SK-N-SH treated with all-trans-retinoic acid at 6 μM for 48 hours (cell line): ENCODE measurements at regions not wholly inside any gene's neighbourhood (a gene's known extent, or its start where the extent isn't known, plus 50 kb on each side); places are given as distances from the start of the nearest gene placed in this dataset.

Experiments
- ATAC-seq: fragments of 200-7000 bp; cut with Tn5 transposase; 3 replicates; pipeline ENCODE4 v1.9.1; 2020; ENCODE audit warnings: mild to moderate bottlenecking, moderate library complexity
- ARNTL ChIP-seq: fragments of 450-650 bp; formaldehyde crosslinking; IDR thresholded peaks from 2 replicates; pipeline ENCODE4 v1.5.0; 2020; ENCODE audit warnings: low read depth, mild to moderate bottlenecking, moderate library complexity, borderline replicate concordance
- BACH2 ChIP-seq: fragments of 250-450 bp; sonication (Bioruptor Pico); IDR thresholded peaks from 2 replicates; pipeline ENCODE4 v1.9.0; 2021; ENCODE audit warnings: mild to moderate bottlenecking, borderline replicate concordance
- CREB5 ChIP-seq: fragments of 250-450 bp; sonication (Bioruptor Pico); IDR thresholded peaks from 2 replicates; pipeline ENCODE4 v1.5.1; 2020; ENCODE audit warnings: low read depth, mild to moderate bottlenecking, moderate library complexity
- CSDC2 ChIP-seq: fragments of 250-450 bp; sonication (Bioruptor Pico); IDR thresholded peaks from 2 replicates; pipeline ENCODE4 v1.5.0; 2020; ENCODE audit warnings: mild to moderate bottlenecking, moderate library complexity
- CSRNP3 ChIP-seq: fragments of 250-450 bp; sonication (Bioruptor Pico); IDR thresholded peaks from 2 replicates; pipeline ENCODE4 v1.5.1; 2021; ENCODE audit warnings: mild to moderate bottlenecking, moderate library complexity
- ESRRG ChIP-seq: fragments of 250-450 bp; sonication (Bioruptor Pico); IDR thresholded peaks from 2 replicates; pipeline ENCODE4 v1.6.1; 2021; ENCODE audit warnings: mild to moderate bottlenecking
- GLIS3 ChIP-seq: fragments of 250-450 bp; sonication (Bioruptor Pico); IDR thresholded peaks from 2 replicates; pipeline ENCODE4 v1.5.0; 2020; ENCODE audit warnings: mild to moderate bottlenecking, moderate library complexity
- ISL1 ChIP-seq: fragments of 250-450 bp; sonication (Bioruptor Pico); IDR thresholded peaks from 2 replicates; pipeline ENCODE4 v2.1.2; 2022; ENCODE audit warnings: mild to moderate bottlenecking, moderate library complexity
- OSR1 ChIP-seq: fragments of 250-450 bp; sonication (Bioruptor Pico); IDR thresholded peaks from 2 replicates; pipeline ENCODE4 v1.8.0; 2022; ENCODE audit warnings: moderate library complexity, mild to moderate bottlenecking, inconsistent platforms
- PATZ1 ChIP-seq: fragments of 250-450 bp; sonication (Bioruptor Pico); IDR thresholded peaks from 2 replicates; pipeline ENCODE4 v1.8.0; 2020; ENCODE audit warnings: mild to moderate bottlenecking, moderate library complexity, borderline replicate concordance
- POU6F1 ChIP-seq: fragments of 250-450 bp; sonication (Bioruptor Pico); IDR thresholded peaks from 2 replicates; pipeline ENCODE4 v1.8.0; 2021; ENCODE audit warnings: low read depth, mild to moderate bottlenecking, moderate library complexity, borderline replicate concordance
- PPARA ChIP-seq: fragments of 250-450 bp; sonication (Bioruptor Pico); IDR thresholded peaks from 2 replicates; pipeline ENCODE4 v1.5.0; 2020; ENCODE audit warnings: mild to moderate bottlenecking, borderline replicate concordance
- RARB ChIP-seq: fragments of 250-450 bp; sonication (Bioruptor Pico); IDR thresholded peaks from 2 replicates; pipeline ENCODE4 v1.8.0; 2021; ENCODE audit warnings: mild to moderate bottlenecking, moderate library complexity
- SNAI2 ChIP-seq: fragments of 250-450 bp; sonication (Bioruptor Pico); IDR thresholded peaks from 2 replicates; pipeline ENCODE4 v1.5.0; 2020; ENCODE audit warnings: mild to moderate bottlenecking, moderate library complexity
- TCF4 ChIP-seq: fragments of 250-450 bp; sonication (Bioruptor Pico); IDR thresholded peaks from 2 replicates; pipeline ENCODE4 v1.8.0; 2021; ENCODE audit warnings: mild to moderate bottlenecking, moderate library complexity, borderline replicate concordance
- TOX ChIP-seq: fragments of 250-450 bp; sonication (Bioruptor Pico); IDR thresholded peaks from 2 replicates; pipeline ENCODE4 v1.8.0; 2021; ENCODE audit warnings: mild to moderate bottlenecking, moderate library complexity, borderline replicate concordance
- TSHZ2 ChIP-seq: fragments of 250-450 bp; sonication (Bioruptor Pico); IDR thresholded peaks from 2 replicates; pipeline ENCODE4 v1.5.0; 2020; ENCODE audit warnings: mild to moderate bottlenecking, moderate library complexity
- ZC3H10 ChIP-seq: fragments of 250-450 bp; sonication (Bioruptor Pico); IDR thresholded peaks from 2 replicates; pipeline ENCODE4 v1.5.1; 2021; ENCODE audit warnings: mild to moderate bottlenecking, moderate library complexity
- ZFP3 ChIP-seq: fragments of 250-450 bp; sonication (Bioruptor Pico); IDR thresholded peaks from 2 replicates; pipeline ENCODE4 v1.5.0; 2020; ENCODE audit warnings: mild to moderate bottlenecking, moderate library complexity
- ZFP30 ChIP-seq: fragments of 450-650 bp; formaldehyde crosslinking; IDR thresholded peaks from 2 replicates; pipeline ENCODE4 v1.5.0; 2022; ENCODE audit warnings: mild to moderate bottlenecking, moderate library complexity
- ZNF565 ChIP-seq: fragments of 450-650 bp; formaldehyde crosslinking; conservative IDR thresholded peaks from 2 replicates; pipeline ENCODE4 v1.5.0; 2020; ENCODE audit warnings: low read depth, mild to moderate bottlenecking, moderate library complexity
- ZNF8 ChIP-seq: fragments of 450-650 bp; formaldehyde crosslinking; IDR thresholded peaks from 2 replicates; pipeline ENCODE4 v1.5.0; 2020; ENCODE audit warnings: mild to moderate bottlenecking, moderate library complexity

- no peak for ATAC-seq
- no peak for TF ChIP-seq ARNTL
- no peak for TF ChIP-seq CREB5
- no peak for TF ChIP-seq SNAI2 (CRISPR knock-in tag)
- no peak for TF ChIP-seq CSRNP3 (CRISPR knock-in tag)
- TF ChIP-seq ZFP30 (CRISPR knock-in tag) = no peak
- TF ChIP-seq TOX (CRISPR knock-in tag) = no peak
- no peak for TF ChIP-seq OSR1 (CRISPR knock-in tag)
- TF ChIP-seq PPARA (CRISPR knock-in tag) = no peak
- no peak for TF ChIP-seq BACH2 (CRISPR knock-in tag)
- TF ChIP-seq ZFP3 (CRISPR knock-in tag) = no peak
- no peak for TF ChIP-seq RARB (CRISPR knock-in tag)
- TF ChIP-seq ZNF565 (CRISPR knock-in tag) = no peak
- no peak for TF ChIP-seq ISL1 (CRISPR knock-in tag)
- no peak for TF ChIP-seq ZNF8
- no peak for TF ChIP-seq POU6F1 (CRISPR knock-in tag)
- TF ChIP-seq GLIS3 (CRISPR knock-in tag) = no peak
- TF ChIP-seq CSDC2 (CRISPR knock-in tag) = no peak
- no peak for TF ChIP-seq ESRRG (CRISPR knock-in tag)
- no peak for TF ChIP-seq TSHZ2
Observed at GRCh38 chr19:28333909-28334308, 879.0 kb downstream of the UQCRFS1 start.

- TF ChIP-seq GLIS3 (CRISPR knock-in tag) (no peak), BACH2 (CRISPR knock-in tag) (no peak), TSHZ2 (no peak), ZC3H10 (CRISPR knock-in tag) (no peak), PATZ1 (CRISPR knock-in tag) (no peak), SNAI2 (CRISPR knock-in tag) (no peak), TCF4 (CRISPR knock-in tag) (no peak), ZNF8 (no peak), CREB5 (no peak), CSRNP3 (CRISPR knock-in tag) (no peak), ZNF565 (CRISPR knock-in tag) (no peak), ESRRG (CRISPR knock-in tag) (no peak), RARB (CRISPR knock-in tag) (no peak), ZFP30 (CRISPR knock-in tag) (no peak), PPARA (CRISPR knock-in tag) (no peak), POU6F1 (CRISPR knock-in tag) (no peak), ARNTL (no peak)
- no peak for ATAC-seq
Observed at GRCh38 chr19:28332886-28333285, 880.1 kb downstream of the UQCRFS1 start.
